ENCODE measurements at regions not wholly inside any gene's neighbourhood (a gene's known extent, or its start where the extent isn't known, plus 50 kb on each side); places are given as distances from the start of the nearest gene placed in this dataset.
"Not testable (repeated sequence)": the region's sequence is repeated elsewhere in the genome, so short reads cannot be mapped to it uniquely, and the experiment has no call there.

DNA sequence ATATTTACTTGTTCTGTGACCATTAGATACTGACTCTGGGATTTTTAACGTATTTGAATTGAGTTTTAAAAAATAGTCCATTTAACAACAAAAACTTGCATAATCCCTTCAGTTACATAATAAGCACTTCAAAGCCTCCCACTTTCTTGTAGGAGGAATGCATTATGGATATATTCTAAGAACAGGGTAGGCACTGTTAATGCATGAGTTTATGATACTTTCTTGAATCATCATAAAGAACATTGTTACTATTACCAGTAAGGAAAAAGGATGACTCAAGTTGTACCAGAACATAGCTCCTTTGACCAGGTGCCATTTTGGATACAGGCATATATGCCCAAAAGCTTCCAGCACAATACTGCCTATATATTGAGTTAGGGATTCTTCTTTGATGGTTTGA, 671.4 kb downstream of the GALC start:
- DNase-seq (ENCODE audit: low read depth, low spot score) = no peak

DNA sequence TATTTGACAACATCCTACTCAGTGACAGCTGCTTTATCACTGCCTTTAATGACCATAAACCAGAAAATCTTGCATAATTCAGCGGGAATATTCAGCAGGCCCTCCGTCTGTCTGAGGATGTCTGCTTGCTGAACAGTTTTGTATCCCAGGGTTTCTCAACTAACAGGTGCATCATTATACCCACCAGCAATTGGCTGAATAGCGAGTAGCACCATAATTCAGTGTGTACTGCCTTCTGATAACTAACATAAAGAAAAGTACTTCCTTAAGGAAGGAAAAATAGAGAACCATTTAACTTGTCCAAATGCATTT, 680.1 kb downstream of the GALC start:
- no peak for DNase-seq (ENCODE audit: low read depth, low spot score)

- DNase-seq (ENCODE audit: low read depth, low spot score) = no peak
These were observed 680.7 kb downstream of the GALC start for GRCh38 chr14:87312169-87312893.

GRCh38 chr14:87309557-87309956, 683.4 kb downstream of the GALC start:
- no peak for DNase-seq (ENCODE audit: low read depth, low spot score)

GRCh38 chr14:87306409-87307168, 686.4 kb downstream of the GALC start:
- no peak for DNase-seq (ENCODE audit: low read depth, low spot score)

GRCh38 chr14:87305345-87305744, 687.6 kb downstream of the GALC start:
- no peak for DNase-seq (ENCODE audit: low read depth, low spot score)

GRCh38 chr14:87304404-87304803, 688.6 kb downstream of the GALC start:
- DNase-seq (ENCODE audit: low read depth, low spot score) = no peak

- no peak for DNase-seq (ENCODE audit: low read depth, low spot score)
These were observed 706.2 kb downstream of the GALC start for GRCh38 chr14:87286826-87287225.

- no peak for DNase-seq (ENCODE audit: low read depth, low spot score)
These were observed 706.8 kb downstream of the GALC start for GRCh38 chr14:87286191-87286590.

DNA sequence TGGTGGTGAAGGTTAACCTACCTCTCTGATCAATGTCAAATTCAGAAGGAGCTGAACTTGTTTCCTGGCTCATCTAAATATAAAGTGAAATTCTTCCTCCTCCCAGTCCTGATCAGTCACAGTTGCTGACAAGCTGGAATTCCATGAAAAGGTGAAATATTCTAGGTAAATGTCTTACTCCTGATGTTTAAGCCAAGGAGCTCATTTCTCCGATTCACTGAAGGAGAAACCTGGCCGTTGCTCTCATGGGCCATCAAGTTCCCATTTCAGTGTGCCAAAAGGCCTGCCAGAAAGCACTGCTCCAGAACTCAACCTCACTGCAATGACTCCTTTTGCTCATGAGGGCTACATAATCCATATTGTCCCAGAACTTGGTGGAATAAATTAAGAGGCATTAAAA, 707.5 kb downstream of the GALC start:
- DNase-seq (ENCODE audit: low read depth, low spot score) = no peak

DNA sequence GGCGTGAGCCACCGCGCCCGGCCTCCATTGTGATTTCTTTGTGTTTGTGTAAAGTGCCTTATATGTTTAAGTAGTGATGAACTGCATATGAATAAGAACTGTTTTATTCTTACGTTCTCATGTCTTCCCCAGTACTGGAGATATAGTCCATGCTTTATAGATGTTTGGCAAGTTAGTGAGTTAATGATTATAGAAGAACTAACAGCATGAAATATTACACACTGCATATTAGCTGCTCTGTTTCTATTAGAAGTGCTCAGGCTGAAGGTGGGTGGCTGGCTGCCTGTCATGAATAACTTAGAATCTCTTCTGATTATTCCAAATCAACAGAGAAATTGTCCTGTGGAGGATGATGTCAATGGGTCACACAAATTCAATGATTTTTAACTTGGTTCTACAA, 709.4 kb downstream of the GALC start:
- DNase-seq (ENCODE audit: low read depth, low spot score) = no peak

- DNase-seq (ENCODE audit: low read depth, low spot score) = no peak
These were observed 710.7 kb downstream of the GALC start for GRCh38 chr14:87282266-87282665.

GRCh38 chr14:87278415-87278814, 714.6 kb downstream of the GALC start:
- no peak for DNase-seq (ENCODE audit: low read depth, low spot score)

- DNase-seq (ENCODE audit: low read depth, low spot score) = no peak
These were observed 721.7 kb downstream of the GALC start for GRCh38 chr14:87271331-87271730.

- DNase-seq (ENCODE audit: low read depth, low spot score) = no peak
These were observed 724.0 kb downstream of the GALC start for GRCh38 chr14:87268997-87269396.

DNA sequence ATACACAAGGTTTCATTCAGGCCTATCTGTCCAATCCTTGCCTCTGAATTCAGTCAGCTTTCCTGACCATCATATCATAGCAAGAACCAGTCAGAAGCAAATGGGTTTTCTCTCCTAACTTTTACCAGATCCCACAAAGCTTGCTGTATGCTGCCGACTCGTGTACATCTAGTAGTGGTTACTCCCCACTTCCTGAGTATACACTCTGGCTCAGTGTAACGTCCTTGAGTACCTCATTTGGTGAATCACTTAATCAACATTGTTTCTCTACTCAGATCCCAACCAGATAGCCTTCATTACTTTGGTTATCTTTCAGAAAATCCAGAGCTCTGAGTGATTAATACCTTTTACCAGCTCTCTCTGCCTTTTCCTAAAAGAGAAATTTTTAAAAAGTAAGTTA, 728.2 kb downstream of the GALC start:
- no peak for DNase-seq (ENCODE audit: low read depth, low spot score)

DNA sequence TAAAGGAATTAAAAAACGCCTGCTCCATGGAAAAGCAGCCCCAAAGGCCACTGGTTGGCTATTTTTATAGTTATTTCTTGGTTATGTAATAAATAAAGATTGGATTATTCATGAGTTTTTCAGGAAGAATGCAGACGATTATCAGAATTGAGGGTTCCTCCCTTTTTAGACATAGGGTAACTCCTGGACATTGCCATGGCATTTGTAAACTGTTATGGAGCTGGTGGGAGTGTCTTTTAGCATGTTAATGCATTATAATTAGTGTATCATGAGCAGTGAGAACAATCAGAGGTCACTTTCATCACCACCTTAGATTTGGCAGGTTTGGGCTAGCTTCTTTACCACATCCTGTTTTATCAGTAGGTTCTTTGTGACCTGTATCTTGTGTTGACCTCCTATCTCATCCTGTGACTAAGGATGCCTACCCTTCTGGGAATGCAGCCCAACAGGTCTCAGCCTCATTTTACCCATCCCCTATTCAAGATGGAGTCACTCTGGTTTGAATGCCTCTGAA, 728.7 kb downstream of the GALC start:
- no peak for DNase-seq (ENCODE audit: low read depth, low spot score)

DNA sequence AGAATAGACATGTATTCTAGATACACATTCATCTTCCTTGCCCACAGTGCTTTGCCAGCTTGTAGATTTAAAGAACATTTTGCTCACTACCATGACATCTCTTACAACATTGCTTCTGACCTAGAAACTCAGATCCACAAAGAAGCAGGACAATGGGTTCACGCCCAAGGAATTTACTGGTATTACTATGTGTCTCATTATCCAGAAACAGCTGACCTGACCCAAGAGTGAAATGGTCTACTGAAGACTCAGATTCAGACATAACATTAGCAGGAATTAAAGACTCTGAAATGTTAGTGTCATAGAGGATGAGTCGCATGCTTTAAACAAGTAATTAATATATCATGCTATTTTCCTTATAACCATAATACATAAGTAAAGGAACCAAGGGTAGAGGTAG, 731.4 kb downstream of the GALC start:
- no peak for DNase-seq (ENCODE audit: low read depth, low spot score)

- no peak for DNase-seq (ENCODE audit: low read depth, low spot score)
These were observed 732.5 kb downstream of the GALC start for GRCh38 chr14:87260460-87260859.

DNA sequence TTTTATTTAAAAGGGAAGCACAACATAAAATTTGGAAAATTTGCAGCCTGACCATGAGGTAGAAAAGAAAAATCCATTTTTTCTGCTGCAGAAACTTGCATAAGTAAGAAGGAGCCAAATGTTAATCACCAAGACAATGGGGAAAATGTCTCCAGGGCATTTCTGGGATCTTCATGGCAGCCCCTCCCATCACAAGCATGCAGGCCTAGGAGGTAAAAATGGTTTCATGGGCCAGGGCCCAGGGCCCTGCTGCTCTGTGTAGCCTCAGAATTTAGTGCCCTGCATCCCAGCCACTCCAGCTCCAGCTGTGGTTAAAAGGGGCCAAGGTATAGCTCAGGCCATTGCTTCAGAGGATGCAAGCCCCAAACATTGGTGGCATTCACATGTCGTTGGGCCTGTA, 735.6 kb downstream of the GALC start:
- DNase-seq (ENCODE audit: low read depth, low spot score) = no peak

- DNase-seq (ENCODE audit: low read depth, low spot score) = no peak
These were observed 737.9 kb downstream of the GALC start for GRCh38 chr14:87255058-87255457.

GRCh38 chr14:87254331-87254874, 738.6 kb downstream of the GALC start:
- no peak for DNase-seq (ENCODE audit: low read depth, low spot score)

- DNase-seq (ENCODE audit: low read depth, low spot score) = not testable (repeated sequence)
These were observed 739.2 kb downstream of the GALC start for GRCh38 chr14:87253791-87254190.

All from smooth muscle cell of the brain vasculature (primary cell).